KMS-11 (cell line): ENCODE measurements at regions not wholly inside any gene's neighbourhood (a gene's known extent, or its start where the extent isn't known, plus 50 kb on each side); places are given as distances from the start of the nearest gene placed in this dataset.

Source experiments
- H2AFZ ChIP-seq: fragments of 200-600 bp; sonication (generic); 2 replicates; pipeline ENCODE4 v1.6.1; 2016; ENCODE audit warnings: antibody characterized with exemption, mixed run types, low read depth
- H3K27ac ChIP-seq: fragments of 200-600 bp; sonication (generic); 2 replicates; pipeline ENCODE4 v1.6.1; 2016; ENCODE audit warnings: mild to moderate bottlenecking, mixed run types
- H3K27me3 ChIP-seq: fragments of 200-600 bp; sonication (generic); 2 replicates; pipeline ENCODE4 v1.6.1; 2017; ENCODE audit warnings: mild to moderate bottlenecking, low read depth, mixed run types, moderate library complexity; ENCODE audit not compliant: insufficient read depth
- H3K36me3 ChIP-seq: fragments of 200-600 bp; sonication (generic); 2 replicates; pipeline ENCODE4 v1.6.1; 2017; ENCODE audit warnings: mild to moderate bottlenecking, mixed run types; ENCODE audit not compliant: insufficient read depth
- H3K4me1 ChIP-seq: fragments of 200-600 bp; sonication (generic); 2 replicates; pipeline ENCODE4 v1.6.1; 2016; ENCODE audit warnings: mild to moderate bottlenecking, low read depth, mixed run types; ENCODE audit not compliant: poor library complexity, severe bottlenecking
- H3K4me2 ChIP-seq: fragments of 200-600 bp; sonication (generic); 2 replicates; pipeline ENCODE4 v1.7.0; 2016; ENCODE audit warnings: mild to moderate bottlenecking, mixed run types
- H3K4me3 ChIP-seq: fragments of 200-600 bp; sonication (generic); IDR thresholded peaks from 2 replicates; pipeline ENCODE4 v1.6.1; 2017; ENCODE audit warnings: low read depth, low read length, mixed read lengths; ENCODE audit not compliant: insufficient read depth
- H3K79me2 ChIP-seq: fragments of 200-600 bp; sonication (generic); 2 replicates; pipeline ENCODE4 v1.6.1; 2016; ENCODE audit warnings: low read depth, mixed run types; ENCODE audit not compliant: insufficient read depth
- H3K9ac ChIP-seq: fragments of 200-600 bp; sonication (generic); 2 replicates; pipeline ENCODE4 v1.6.1; 2016; ENCODE audit warnings: mild to moderate bottlenecking, mixed run types
- H4K20me1 ChIP-seq: fragments of 200-600 bp; sonication (generic); 2 replicates; pipeline ENCODE4 v1.6.1; 2016; ENCODE audit warnings: mild to moderate bottlenecking, mixed run types; ENCODE audit not compliant: insufficient read depth
- TF ChIP-seq, protein P1 (sequence below): fragments of 200-600 bp; sonication (generic); conservative IDR thresholded peaks from 2 replicates; pipeline ENCODE4 v1.6.1; 2017; ENCODE audit warnings: low read depth, mild to moderate bottlenecking, antibody characterized with exemption, low read length, moderate library complexity, mixed read lengths

- Histone ChIP-seq H3K4me2 (no peak overlapping the region), H3K9ac (no peak overlapping the region), H3K4me1 (no peaks in the 10 kb centered on the region), H3K27me3 (no peaks in the 10 kb centered on the region), H4K20me1 (no peaks in the 10 kb centered on the region), H3K79me2 (no peaks in the 10 kb centered on the region), H3K36me3 (no peaks in the 10 kb centered on the region), H3K4me3 (no peak overlapping the region), H2AFZ (no peak overlapping the region), H3K27ac (no peak overlapping the region)
- TF ChIP-seq, protein P1, sequence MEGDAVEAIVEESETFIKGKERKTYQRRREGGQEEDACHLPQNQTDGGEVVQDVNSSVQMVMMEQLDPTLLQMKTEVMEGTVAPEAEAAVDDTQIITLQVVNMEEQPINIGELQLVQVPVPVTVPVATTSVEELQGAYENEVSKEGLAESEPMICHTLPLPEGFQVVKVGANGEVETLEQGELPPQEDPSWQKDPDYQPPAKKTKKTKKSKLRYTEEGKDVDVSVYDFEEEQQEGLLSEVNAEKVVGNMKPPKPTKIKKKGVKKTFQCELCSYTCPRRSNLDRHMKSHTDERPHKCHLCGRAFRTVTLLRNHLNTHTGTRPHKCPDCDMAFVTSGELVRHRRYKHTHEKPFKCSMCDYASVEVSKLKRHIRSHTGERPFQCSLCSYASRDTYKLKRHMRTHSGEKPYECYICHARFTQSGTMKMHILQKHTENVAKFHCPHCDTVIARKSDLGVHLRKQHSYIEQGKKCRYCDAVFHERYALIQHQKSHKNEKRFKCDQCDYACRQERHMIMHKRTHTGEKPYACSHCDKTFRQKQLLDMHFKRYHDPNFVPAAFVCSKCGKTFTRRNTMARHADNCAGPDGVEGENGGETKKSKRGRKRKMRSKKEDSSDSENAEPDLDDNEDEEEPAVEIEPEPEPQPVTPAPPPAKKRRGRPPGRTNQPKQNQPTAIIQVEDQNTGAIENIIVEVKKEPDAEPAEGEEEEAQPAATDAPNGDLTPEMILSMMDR: no peak
Observed at GRCh38 chr2:2742726-2743125, 411.7 kb upstream of the MYT1L start.

DNA sequence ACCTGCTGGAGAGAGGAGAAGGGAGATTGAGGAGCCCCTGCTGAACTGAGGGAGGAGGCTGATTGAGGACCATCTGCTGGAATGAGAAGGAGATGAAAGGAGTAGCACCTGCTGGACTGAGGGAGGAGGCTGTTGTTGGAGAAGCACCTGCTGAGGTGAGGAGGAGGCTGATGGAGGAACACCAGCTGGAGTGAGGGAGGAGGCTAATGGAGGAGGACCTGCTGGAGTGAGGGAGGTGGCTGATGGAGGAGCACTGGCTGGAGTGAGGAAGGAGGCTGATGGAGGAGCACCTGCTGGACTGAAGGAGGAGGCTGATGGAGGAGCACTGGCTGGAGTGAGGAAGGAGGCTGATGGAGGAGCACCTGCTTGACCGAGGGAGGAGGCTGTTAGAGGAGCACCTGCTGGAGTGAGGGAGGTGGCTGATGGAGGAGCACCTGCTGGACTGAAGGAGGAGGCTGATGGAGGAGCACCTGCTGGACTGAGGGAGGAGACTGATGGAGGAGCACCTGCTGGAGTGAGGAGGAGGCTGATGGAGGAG is 409.2 kb upstream of the MYT1L start:
- H3K4me2 ChIP-seq: no peak overlapping the region
- H3K4me1 ChIP-seq: no peaks in the 10 kb centered on the region
- H3K27ac ChIP-seq: no peak overlapping the region
- TF ChIP-seq, protein P1: no peak
- no peaks in the 10 kb centered on the region for H3K79me2 ChIP-seq
- no peak overlapping the region for H3K9ac ChIP-seq
- H3K36me3 ChIP-seq: no peaks in the 10 kb centered on the region
- no peaks in the 10 kb centered on the region for H4K20me1 ChIP-seq
- no peak overlapping the region for H3K4me3 ChIP-seq
- no peak overlapping the region for H2AFZ ChIP-seq
- no peaks in the 10 kb centered on the region for H3K27me3 ChIP-seq

- Histone ChIP-seq H4K20me1 (no peaks in the 10 kb centered on the region), H3K79me2 (no peaks in the 10 kb centered on the region), H2AFZ (no peak overlapping the region), H3K4me1 (no peaks in the 10 kb centered on the region), H3K4me3 (no peak overlapping the region), H3K9ac (no peak overlapping the region), H3K36me3 (no peaks in the 10 kb centered on the region), H3K27me3 (no peaks in the 10 kb centered on the region), H3K27ac (no peak overlapping the region), H3K4me2 (no peak overlapping the region)
- TF ChIP-seq, protein P1: no peak
Observed at GRCh38 chr2:2739231-2739795, 408.2 kb upstream of the MYT1L start.

DNA sequence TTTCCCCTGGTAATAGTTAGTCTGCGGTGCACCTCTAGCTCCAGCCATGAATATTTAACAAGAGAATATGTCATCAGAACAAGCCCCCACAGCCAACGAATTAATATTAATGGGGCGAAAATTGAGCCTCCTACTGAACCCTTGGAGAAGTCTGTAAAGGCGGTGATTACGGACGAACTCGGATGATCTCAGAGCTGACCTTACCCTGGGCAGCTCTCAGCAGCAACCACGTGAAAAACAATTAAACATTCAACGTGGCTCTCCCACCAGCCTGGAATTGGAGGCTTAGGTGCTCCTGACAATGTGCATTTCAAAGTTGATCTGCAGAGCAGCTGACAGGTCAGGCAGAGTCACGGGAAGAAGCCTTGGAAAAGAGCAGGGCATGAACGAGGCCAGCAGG is 407.6 kb upstream of the MYT1L start:
- Histone ChIP-seq H3K4me2 (no peak overlapping the region), H3K4me3 (no peak overlapping the region), H3K36me3 (no peaks in the 10 kb centered on the region), H3K9ac (no peak overlapping the region), H4K20me1 (no peaks in the 10 kb centered on the region), H3K27me3 (no peaks in the 10 kb centered on the region), H2AFZ (no peak overlapping the region), H3K4me1 (no peaks in the 10 kb centered on the region), H3K27ac (no peak overlapping the region), H3K79me2 (no peaks in the 10 kb centered on the region)
- TF ChIP-seq, protein P1: no peak
